ENCODE measurements at regions not wholly inside any gene's neighbourhood (a gene's known extent, or its start where the extent isn't known, plus 50 kb on each side); places are given as distances from the start of the nearest gene placed in this dataset.

- WGBS, 2 experiments (ENCODE audit: low coverage in 1 of 2, low lambda C conversion rate in 2 of 2, missing lambda C conversion rate in 2 of 2) = 29 to 33% methylated on average over 14 to 16 of the region's 16 CpGs
- no peak overlapping the region for H3K4me3 ChIP-seq
- TF ChIP-seq EZH2phosphoT487 (IDR thresholded peaks at IDR 0.05; ENCODE audit: insufficient read depth, low read depth) = no peak
- no peak for DNase-seq
- no peaks in the 10 kb centered on the region for H3K36me3 ChIP-seq (ENCODE audit: low read depth)
- no peaks in the 10 kb centered on the region for H3K4me1 ChIP-seq (ENCODE audit: insufficient read depth)
- H3K9ac ChIP-seq = no peak overlapping the region
- H2AFZ ChIP-seq = no peak overlapping the region
- H3K4me2 ChIP-seq (ENCODE audit: unreplicated experiment) = no peak overlapping the region
- no peaks in the 10 kb centered on the region for H3K9me2 ChIP-seq (ENCODE audit: insufficient read depth)
- H3K27me3 ChIP-seq (replicated peaks; ENCODE audit: insufficient read depth) = peaks cover 30% of the 10 kb centered on the region
- no peaks in the 10 kb centered on the region for H3K9me3 ChIP-seq (ENCODE audit: low read depth)
- no peak overlapping the region for H3K27ac ChIP-seq
- no peaks in the 10 kb centered on the region for H4K20me1 ChIP-seq (ENCODE audit: insufficient read depth)
- in situ Hi-C loops (cut with MboI) = no loop called here
- no peaks in the 10 kb centered on the region for H3F3A ChIP-seq (ENCODE audit: insufficient read depth)
- H3K79me2 ChIP-seq (ENCODE audit: insufficient read depth) = no peaks in the 10 kb centered on the region
Observed at GRCh38 chr17:79363552-79364275, 247.1 kb downstream of the RBFOX3 start.

GRCh38 chr17:79362772-79363305 is 248.0 kb downstream of the RBFOX3 start:
- no peaks in the 10 kb centered on the region for H3K9me2 ChIP-seq (ENCODE audit: insufficient read depth)
- H3K79me2 ChIP-seq (ENCODE audit: insufficient read depth) = no peaks in the 10 kb centered on the region
- no peaks in the 10 kb centered on the region for H3F3A ChIP-seq (ENCODE audit: insufficient read depth)
- H3K4me2 ChIP-seq (ENCODE audit: unreplicated experiment) = no peak overlapping the region
- no peaks in the 10 kb centered on the region for H3K9me3 ChIP-seq (ENCODE audit: low read depth)
- no peaks in the 10 kb centered on the region for H3K4me1 ChIP-seq (ENCODE audit: insufficient read depth)
- peaks cover 30% of the 10 kb centered on the region for H3K27me3 ChIP-seq (replicated peaks; ENCODE audit: insufficient read depth)
- in situ Hi-C loops (cut with MboI) = no loop called here
- H3K36me3 ChIP-seq (ENCODE audit: low read depth) = no peaks in the 10 kb centered on the region
- WGBS, 2 experiments (ENCODE audit: low coverage in 1 of 2, low lambda C conversion rate in 2 of 2, missing lambda C conversion rate in 2 of 2) = 56 to 61% methylated on average over 14 of the region's 14 CpGs
- DNase-seq = no peak
- no peak for TF ChIP-seq EZH2phosphoT487 (IDR thresholded peaks at IDR 0.05; ENCODE audit: insufficient read depth, low read depth)
- no peak overlapping the region for H3K4me3 ChIP-seq
- no peaks in the 10 kb centered on the region for H4K20me1 ChIP-seq (ENCODE audit: insufficient read depth)
- no peak overlapping the region for H3K9ac ChIP-seq
- no peak overlapping the region for H2AFZ ChIP-seq
- H3K27ac ChIP-seq = no peak overlapping the region

GRCh38 chr17:79361873-79362771 is 248.7 kb downstream of the RBFOX3 start:
- in situ Hi-C loops (cut with MboI) = no loop called here
- no peaks in the 10 kb centered on the region for H3K36me3 ChIP-seq (ENCODE audit: low read depth)
- no peaks in the 10 kb centered on the region for H3F3A ChIP-seq (ENCODE audit: insufficient read depth)
- no peaks in the 10 kb centered on the region for H3K9me2 ChIP-seq (ENCODE audit: insufficient read depth)
- no peaks in the 10 kb centered on the region for H3K79me2 ChIP-seq (ENCODE audit: insufficient read depth)
- H3K4me1 ChIP-seq (ENCODE audit: insufficient read depth) = no peaks in the 10 kb centered on the region
- 15 to 19% methylated on average over 22 to 29 of the region's 29 CpGs for WGBS, 2 experiments (ENCODE audit: low coverage in 1 of 2, low lambda C conversion rate in 2 of 2, missing lambda C conversion rate in 2 of 2)
- H3K4me2 ChIP-seq (ENCODE audit: unreplicated experiment) = no peak overlapping the region
- no peaks in the 10 kb centered on the region for H4K20me1 ChIP-seq (ENCODE audit: insufficient read depth)
- H3K27me3 ChIP-seq (replicated peaks; ENCODE audit: insufficient read depth) = peaks cover 35% of the 10 kb centered on the region
- no peak overlapping the region for H2AFZ ChIP-seq
- no peak overlapping the region for H3K9ac ChIP-seq
- no peak for TF ChIP-seq EZH2phosphoT487 (IDR thresholded peaks at IDR 0.05; ENCODE audit: insufficient read depth, low read depth)
- TF ChIP-seq EZH2 (IDR thresholded peaks at IDR 0.05; ENCODE audit: insufficient read depth, poor library complexity, severe bottlenecking) = no peak
- no peak for DNase-seq
- no peaks in the 10 kb centered on the region for H3K9me3 ChIP-seq (ENCODE audit: low read depth)
- no peak overlapping the region for H3K4me3 ChIP-seq
- no peak overlapping the region for H3K27ac ChIP-seq

GRCh38 chr17:79361221-79361734 is 249.6 kb downstream of the RBFOX3 start:
- Histone ChIP-seq H3K9me2 (ENCODE audit: insufficient read depth) (no peaks in the 10 kb centered on the region), H3F3A (ENCODE audit: insufficient read depth) (no peaks in the 10 kb centered on the region), H4K20me1 (ENCODE audit: insufficient read depth) (no peaks in the 10 kb centered on the region), H3K9ac (no peak overlapping the region), H2AFZ (no peak overlapping the region), H3K36me3 (ENCODE audit: low read depth) (no peaks in the 10 kb centered on the region), H3K27me3 (replicated peaks; ENCODE audit: insufficient read depth) (peaks cover 34% of the 10 kb centered on the region), H3K9me3 (ENCODE audit: low read depth) (no peaks in the 10 kb centered on the region), H3K4me1 (ENCODE audit: insufficient read depth) (no peaks in the 10 kb centered on the region), H3K27ac (no peak overlapping the region), H3K4me2 (ENCODE audit: unreplicated experiment) (no peak overlapping the region), H3K79me2 (ENCODE audit: insufficient read depth) (no peaks in the 10 kb centered on the region), H3K4me3 (no peak overlapping the region)
- TF ChIP-seq EZH2phosphoT487 (IDR thresholded peaks at IDR 0.05; ENCODE audit: insufficient read depth, low read depth) (no peak), EZH2 (IDR thresholded peaks at IDR 0.05; ENCODE audit: insufficient read depth, poor library complexity, severe bottlenecking) (no peak)
- 36 to 41% methylated on average over 12 of the region's 12 CpGs for WGBS, 2 experiments (ENCODE audit: low coverage in 1 of 2, low lambda C conversion rate in 2 of 2, missing lambda C conversion rate in 2 of 2)
- no peak for DNase-seq
- in situ Hi-C loops (cut with MboI) = no loop called here

Measured in GM23248 (cell line).